Common myeloid progenitor, CD34-positive (primary cell): ENCODE measurements at regions not wholly inside any gene's neighbourhood (a gene's known extent, or its start where the extent isn't known, plus 50 kb on each side); places are given as distances from the start of the nearest gene placed in this dataset.

Experiments
- CTCF ChIA-PET: fragments of 350-600 bp; sonication (Branson Sonifier 250); formaldehyde crosslinking; loops from one replicate; lab custom pipeline; 2021; ENCODE audit warnings: antibody characterized with exemption; lab: Charles Lee
- POLR2A ChIA-PET: fragments of 350-600 bp; sonication (Branson Sonifier 250); formaldehyde crosslinking; loops from one replicate; lab custom pipeline; 2021; ENCODE audit warnings: antibody characterized with exemption; lab: Charles Lee
- DNase-seq, 3 donors: peaks; one replicate each; pipeline versions ENCODE4 v3.0.0 to v3.0.0-alpha.2; 2013
- H3K27ac ChIP-seq, 2 experiments: 1 replicate in 1 of 2; 2 replicates in 1 of 2; pipeline ENCODE4 v1.7.0; 2013; ENCODE audit warnings: inconsistent platforms in 2 of 2, low read length in 2 of 2, mild to moderate bottlenecking in 2 of 2, low read depth in 1 of 2, moderate library complexity in 1 of 2; ENCODE audit not compliant: severe bottlenecking in 2 of 2, insufficient read depth in 1 of 2, poor library complexity in 1 of 2
- H3K27me3 ChIP-seq, 5 experiments: replicated peaks in 2 of 5; 1 replicate in 3 of 5; 2 replicates in 2 of 5; pipeline versions ENCODE4 v1.6.1 to v1.7.0; 2013; ENCODE audit warnings: low read length in 4 of 5, mild to moderate bottlenecking in 2 of 5, moderate library complexity in 2 of 5, inconsistent platforms in 1 of 5; ENCODE audit not compliant: insufficient read depth in 5 of 5, control insufficient read depth in 4 of 5
- H3K36me3 ChIP-seq, 4 experiments: 1 replicate in 2 of 4; 2 replicates in 2 of 4; pipeline versions ENCODE4 v1.6.1 to v1.7.0; 2013; ENCODE audit warnings: low read length in 3 of 4, control low read depth in 1 of 4, mild to moderate bottlenecking in 1 of 4; ENCODE audit not compliant: control insufficient read depth in 4 of 4, insufficient read depth in 4 of 4
- H3K4me1 ChIP-seq, 4 experiments: 1 replicate in 3 of 4; 2 replicates in 1 of 4; pipeline versions ENCODE4 v1.6.1 to v1.7.1; 2013; ENCODE audit warnings: low read length in 3 of 4, mild to moderate bottlenecking in 3 of 4, control low read depth in 1 of 4, inconsistent platforms in 1 of 4, moderate library complexity in 1 of 4; ENCODE audit not compliant: control insufficient read depth in 4 of 4, insufficient read depth in 4 of 4; ENCODE audit errors: control extremely low read depth in 1 of 4
- H3K4me3 ChIP-seq, 7 experiments: 1 replicate in 4 of 7; 2 replicates in 3 of 7; pipeline versions ENCODE4 v1.5.1 to v1.7.0; 2013; ENCODE audit warnings: mild to moderate bottlenecking in 7 of 7, low read length in 6 of 7, moderate library complexity in 6 of 7, inconsistent platforms in 2 of 7, low read depth in 2 of 7, control low read depth in 1 of 7; ENCODE audit not compliant: insufficient read depth in 4 of 7, control insufficient read depth in 1 of 7; ENCODE audit errors: extremely low read depth in 1 of 7
- H3K9me3 ChIP-seq, 5 experiments: 1 replicate in 4 of 5; 2 replicates in 1 of 5; pipeline versions ENCODE4 v1.6.1 to v1.7.1; 2013; ENCODE audit warnings: low read length in 4 of 5, mild to moderate bottlenecking in 2 of 5, inconsistent platforms in 1 of 5, low read depth in 1 of 5, moderate library complexity in 1 of 5; ENCODE audit not compliant: control insufficient read depth in 4 of 5, insufficient read depth in 2 of 5; ENCODE audit errors: control extremely low read depth in 1 of 5
- WGBS: methylation state at CpG from one replicate; pipeline ENCODE4 v1.1.5; 2013; ENCODE audit not compliant: insufficient coverage; 5-methylcytosine and 5-hydroxymethylcytosine counted together

DNA sequence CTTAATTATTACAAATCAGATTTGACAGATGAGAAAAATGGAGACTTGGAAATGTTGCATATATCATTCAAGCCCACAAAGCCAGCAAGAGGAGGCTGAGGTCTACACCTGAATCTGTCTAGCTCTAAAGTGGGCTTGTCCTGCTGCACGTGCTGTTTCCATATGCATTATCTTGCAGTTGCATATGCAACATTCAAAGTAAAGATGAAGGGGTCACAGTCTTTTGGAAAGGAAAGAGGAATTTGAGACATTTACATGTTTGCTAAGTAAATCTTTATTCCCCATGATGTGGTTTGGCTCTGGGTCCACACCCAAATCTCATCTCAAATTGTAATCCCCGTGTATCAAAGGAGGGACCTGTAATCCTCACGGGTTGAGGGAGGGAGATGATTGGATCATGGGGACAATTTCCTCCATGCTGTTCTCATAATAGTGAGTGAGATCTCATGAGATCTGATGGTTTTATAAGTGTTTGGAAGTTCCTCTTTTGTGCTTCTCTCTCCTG, 98.3 kb downstream of the BACH1 start:
- Histone ChIP-seq H3K4me1 (no peaks in the 10 kb centered on the region), H3K9me3 (peaks cover 2 to 23% (median 9%) of the 10 kb centered on the region in 5 experiments), H3K4me3 (no peak overlapping the region), H3K27me3 (no peaks in the 10 kb centered on the region), H3K36me3 (peaks cover 0 to 3% (median 0%) of the 10 kb centered on the region in 4 experiments), H3K27ac (no peak overlapping the region)
- no peak for DNase-seq
- WGBS, result 100% methylated on average over 3 of the region's 3 CpGs
- CTCF ChIA-PET, result no interaction called here
- POLR2A ChIA-PET, result no interaction called here

DNA sequence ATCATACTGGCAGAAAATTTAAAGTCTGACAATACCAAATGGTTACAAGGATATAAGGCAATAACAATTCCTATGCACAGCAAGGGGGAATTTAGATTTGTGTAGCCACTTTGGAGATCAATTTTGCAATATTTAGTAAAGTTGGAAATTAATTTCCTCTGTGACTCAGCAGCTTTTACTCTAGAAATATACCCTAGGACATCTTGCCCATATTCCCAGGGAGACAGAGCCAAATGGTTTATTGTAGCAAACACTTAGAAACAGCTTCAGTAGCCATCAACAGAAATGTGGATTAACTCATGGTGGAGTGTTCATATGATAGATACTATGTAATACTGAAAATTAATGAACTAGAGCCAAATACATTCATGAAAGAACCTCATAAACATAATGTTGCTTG, 104.6 kb downstream of the BACH1 start:
- Histone ChIP-seq H3K27me3 (no peaks in the 10 kb centered on the region), H3K4me3 (no peak overlapping the region), H3K27ac (no peak overlapping the region), H3K9me3 (peaks cover 2 to 13% (median 12%) of the 10 kb centered on the region in 5 experiments), H3K4me1 (peaks cover 0 to 5% (median 1%) of the 10 kb centered on the region in 4 experiments), H3K36me3 (peaks cover 0 to 3% (median 0%) of the 10 kb centered on the region in 4 experiments)
- no peak for DNase-seq
- POLR2A ChIA-PET, result no interaction called here
- CTCF ChIA-PET, result no interaction called here

GRCh38 chr21:29403922-29404538, 105.3 kb downstream of the BACH1 start:
- Histone ChIP-seq H3K27me3 (no peaks in the 10 kb centered on the region), H3K4me1 (peaks cover 0 to 5% (median 1%) of the 10 kb centered on the region in 4 experiments), H3K9me3 (peaks cover 0 to 12% (median 6%) of the 10 kb centered on the region in 5 experiments), H3K4me3 (no peak overlapping the region), H3K36me3 (peaks cover 0 to 3% (median 0%) of the 10 kb centered on the region in 4 experiments), H3K27ac (no peak overlapping the region)
- 92% methylated on average over 2 of the region's 4 CpGs for WGBS
- ChIA-PET POLR2A (no interaction called here), CTCF (no interaction called here)
- DNase-seq, result peak in 2 of 3 donors; percentile 4 to 13

- ChIA-PET POLR2A (no interaction called here), CTCF (no interaction called here)
- Histone ChIP-seq H3K27ac (no peak overlapping the region), H3K9me3 (peaks cover 0 to 3% (median 2%) of the 10 kb centered on the region in 5 experiments), H3K4me1 (peaks cover 0 to 5% (median 1%) of the 10 kb centered on the region in 4 experiments), H3K27me3 (no peaks in the 10 kb centered on the region), H3K36me3 (no peaks in the 10 kb centered on the region), H3K4me3 (no peak overlapping the region)
- WGBS, result 93% methylated on average over 1 of the region's 2 CpGs
- no peak for DNase-seq
These were observed 106.9 kb downstream of the BACH1 start for GRCh38 chr21:29405503-29406122.

DNA sequence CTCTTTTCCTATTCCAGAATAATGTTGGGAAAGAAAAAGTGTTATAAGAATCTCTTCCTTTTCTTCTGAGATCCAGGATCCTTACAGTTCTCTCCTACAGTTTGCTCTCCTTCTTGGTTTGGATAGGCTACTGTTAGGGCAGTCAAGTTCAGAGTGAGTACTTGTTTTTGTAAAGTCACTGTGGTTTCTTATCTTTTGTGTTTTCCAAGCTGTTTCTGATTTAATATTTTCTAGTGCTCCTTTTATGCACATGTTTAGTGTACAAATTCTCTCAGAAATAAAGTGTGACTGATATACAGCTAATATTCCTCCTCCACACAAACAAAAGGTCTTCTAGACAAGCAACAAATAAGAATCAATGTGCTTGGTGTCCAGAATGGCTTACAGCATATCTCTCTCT, 107.7 kb downstream of the BACH1 start:
- Histone ChIP-seq H3K9me3 (peaks cover 0 to 3% (median 0%) of the 10 kb centered on the region in 5 experiments), H3K27ac (no peak overlapping the region), H3K27me3 (no peaks in the 10 kb centered on the region), H3K36me3 (no peaks in the 10 kb centered on the region), H3K4me1 (peaks cover 0 to 5% (median 1%) of the 10 kb centered on the region in 4 experiments), H3K4me3 (no peak overlapping the region)
- ChIA-PET POLR2A (no interaction called here), CTCF (no interaction called here)
- DNase-seq, result peak; percentile 3 to 43 (median 14)

DNA sequence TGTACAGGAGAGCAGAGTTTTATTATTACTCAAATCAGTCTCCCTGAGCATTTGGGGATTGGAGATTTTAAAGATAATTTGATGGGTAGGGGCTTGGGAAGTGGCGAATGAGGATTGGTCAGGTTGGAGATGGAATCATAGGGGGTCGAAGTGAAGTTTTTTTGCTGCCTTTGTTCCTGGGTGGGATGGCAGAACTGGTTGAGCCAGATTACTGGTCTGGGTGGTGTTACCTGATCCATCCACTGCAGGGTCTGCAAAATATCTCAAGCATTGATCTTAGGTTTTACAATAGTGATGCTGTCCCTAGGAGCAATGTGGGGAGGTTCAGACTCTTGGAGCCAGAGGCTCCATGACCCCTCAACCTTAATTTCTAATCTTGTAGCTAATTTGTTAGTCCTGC, 108.8 kb downstream of the BACH1 start:
- POLR2A ChIA-PET, result no interaction called here
- peaks cover 0 to 5% (median 1%) of the 10 kb centered on the region in 4 experiments for H3K4me1 ChIP-seq
- no peak overlapping the region for H3K27ac ChIP-seq
- WGBS, result 100% methylated on average over 2 of the region's 2 CpGs
- no peaks in the 10 kb centered on the region for H3K27me3 ChIP-seq
- no peak overlapping the region for H3K4me3 ChIP-seq
- no peaks in the 10 kb centered on the region for H3K36me3 ChIP-seq
- peaks cover 0 to 3% (median 0%) of the 10 kb centered on the region in 5 experiments for H3K9me3 ChIP-seq
- CTCF ChIA-PET, result no interaction called here
- DNase-seq, result no peak

DNA sequence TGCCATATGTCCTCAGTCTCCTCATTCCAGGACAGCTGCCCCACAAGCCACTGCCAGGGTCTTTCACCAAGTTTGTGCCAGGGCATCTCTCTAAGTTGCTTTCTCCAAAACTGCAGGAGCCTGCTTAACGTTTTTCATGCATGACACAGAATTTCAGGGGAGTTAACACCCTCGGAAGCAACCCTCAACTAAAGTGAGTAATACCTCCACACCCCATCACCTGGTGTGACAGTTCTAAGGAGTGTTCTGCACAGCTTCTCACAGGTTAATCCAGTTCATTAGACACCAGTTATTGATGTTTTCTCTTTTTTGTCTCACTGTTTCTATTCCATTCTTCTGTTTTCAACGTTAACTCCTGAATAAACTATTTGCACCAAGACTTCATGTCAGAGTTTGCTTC, 115.0 kb downstream of the BACH1 start:
- H3K36me3 ChIP-seq, result no peaks in the 10 kb centered on the region
- WGBS, result 83% methylated on average over 1 of the region's 3 CpGs

More for the DNA sequence above, 115.0 kb downstream of the BACH1 start:
- H3K27ac ChIP-seq, result no peak overlapping the region
- DNase-seq, result no peak
- no peak overlapping the region for H3K4me3 ChIP-seq
- ChIA-PET POLR2A (no interaction called here), CTCF (no interaction called here)
- no peaks in the 10 kb centered on the region for H3K4me1 ChIP-seq
- no peaks in the 10 kb centered on the region for H3K9me3 ChIP-seq
- no peaks in the 10 kb centered on the region for H3K27me3 ChIP-seq
